ENCODE measurements at regions not wholly inside any gene's neighbourhood (a gene's known extent, or its start where the extent isn't known, plus 50 kb on each side); places are given as distances from the start of the nearest gene placed in this dataset.

DNA sequence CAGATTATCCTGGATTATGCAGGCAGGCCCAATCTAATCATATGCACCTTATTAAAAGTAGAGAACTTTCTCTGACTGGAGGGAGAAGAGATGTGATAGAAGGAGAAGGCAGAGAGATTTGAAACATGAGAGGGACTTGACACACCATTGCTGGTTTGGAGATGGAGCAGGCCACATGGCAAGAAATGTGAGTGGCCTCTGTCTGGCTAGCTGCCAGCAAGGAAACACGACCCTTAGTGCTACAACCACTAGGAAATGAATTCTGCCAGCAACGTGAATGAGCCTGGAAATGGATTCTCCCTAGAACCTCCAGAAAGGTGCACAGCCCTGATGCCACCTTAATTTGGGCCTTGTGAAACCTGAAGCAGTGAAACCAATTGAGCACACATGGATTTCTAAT lies 79.5 kb upstream of the MBNL3 start:
- FAIRE-seq (no peak), DNase-seq (ENCODE audit: low spot score) (no peak)

DNA sequence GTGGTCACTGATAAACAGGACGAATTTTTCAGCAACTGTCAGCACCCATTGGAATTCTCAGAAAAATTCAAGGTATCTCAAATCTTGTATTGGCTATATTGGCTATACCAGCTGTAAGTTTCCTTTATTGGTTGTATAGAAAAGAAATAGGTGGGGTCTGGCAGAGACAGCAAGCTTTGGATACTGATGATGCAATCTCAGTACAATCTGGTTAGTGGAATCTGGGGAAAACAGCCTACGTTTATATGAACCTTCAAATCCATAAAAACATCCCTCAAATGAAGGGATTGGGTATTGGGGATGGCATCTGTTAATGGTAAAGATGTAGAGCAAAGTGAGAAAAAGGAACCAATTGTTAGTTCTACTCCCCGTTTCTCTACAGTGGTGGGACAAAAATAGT lies 76.4 kb upstream of the MBNL3 start:
- FAIRE-seq: no peak

DNA sequence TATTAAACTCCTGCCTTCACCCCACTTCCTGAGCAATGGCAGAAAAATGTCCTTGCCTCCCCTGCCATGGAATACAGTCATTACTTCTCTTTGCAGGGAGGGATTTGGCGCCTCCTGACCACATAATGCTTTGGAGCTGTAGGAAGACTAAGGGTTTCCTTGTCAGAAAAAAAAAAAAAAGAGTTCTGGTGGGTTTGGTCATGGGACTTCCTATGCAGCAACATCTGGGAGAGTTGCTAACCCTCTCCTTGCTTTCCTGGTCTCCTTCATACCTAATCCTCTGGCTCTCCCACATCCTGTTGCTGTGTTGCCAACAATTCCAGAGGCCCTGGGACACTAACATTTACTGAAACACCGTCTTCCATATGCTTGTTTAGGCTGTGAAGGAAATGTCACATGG lies 75.1 kb upstream of the MBNL3 start:
- DNase-seq (ENCODE audit: low spot score) (peak; percentile 0), FAIRE-seq (no peak)

More for the DNA sequence above, 76.4 kb upstream of the MBNL3 start:
- DNase-seq (ENCODE audit: low spot score): no peak

DNA sequence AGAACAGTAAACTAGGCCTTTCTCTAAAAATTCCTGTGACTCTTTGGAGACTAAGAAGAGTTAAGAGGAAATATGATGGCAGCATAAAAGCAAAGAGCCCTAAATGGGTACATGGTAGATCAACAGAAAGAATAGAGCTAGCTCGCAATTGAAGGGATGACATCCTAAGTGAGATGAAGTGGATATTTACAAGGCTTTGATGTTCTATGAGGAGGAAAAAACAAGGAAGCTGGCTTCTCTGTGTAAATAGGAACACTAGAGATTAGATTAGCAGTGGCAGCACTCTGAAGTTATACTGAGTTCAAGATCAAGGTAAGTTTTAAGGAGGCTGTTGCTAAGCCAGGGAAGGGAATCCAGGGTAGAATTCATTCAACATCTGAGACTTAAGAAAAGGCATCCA lies 73.1 kb upstream of the MBNL3 start:
- FAIRE-seq: no peak
- DNase-seq (ENCODE audit: low spot score): no peak

DNA sequence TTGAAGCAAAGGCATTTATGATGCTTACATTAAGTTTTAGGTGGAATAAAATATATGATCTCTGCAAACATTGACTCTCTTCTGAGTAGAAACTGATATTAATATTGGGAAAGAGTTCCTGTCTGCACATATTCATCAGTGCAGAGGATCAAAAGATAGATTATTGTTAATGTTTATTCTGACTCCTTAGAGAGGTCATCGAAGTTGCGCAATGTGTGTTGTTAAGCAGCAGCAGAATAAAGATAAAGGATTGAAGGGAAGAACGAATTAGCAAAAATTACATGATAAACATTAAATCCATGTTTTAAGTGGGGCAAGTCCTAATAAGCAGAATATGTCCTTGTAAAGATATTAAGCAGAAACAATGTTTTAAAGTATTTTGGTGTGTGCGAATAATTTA lies 72.6 kb upstream of the MBNL3 start:
- DNase-seq (ENCODE audit: low spot score) (no peak), FAIRE-seq (no peak)

DNA sequence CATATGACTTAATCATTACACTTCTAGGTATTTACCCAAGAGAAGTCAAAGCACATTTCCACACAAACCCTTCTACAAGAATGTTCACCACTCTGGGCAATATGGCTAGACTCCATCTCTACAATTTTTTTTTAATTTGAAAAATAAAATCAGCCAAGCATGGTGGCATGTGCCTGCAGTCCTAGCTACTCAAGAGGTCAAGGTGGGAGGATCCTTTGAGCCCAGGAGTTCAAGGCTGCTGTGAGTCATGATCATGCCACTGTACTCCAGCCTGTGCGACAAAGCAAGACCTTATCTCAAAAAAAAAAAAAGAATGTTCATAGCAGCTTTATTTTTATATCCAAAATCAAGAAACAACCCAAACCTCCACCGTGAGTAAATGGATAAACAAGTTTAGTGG lies 70.3 kb upstream of the MBNL3 start:
- no peak for FAIRE-seq
- DNase-seq (ENCODE audit: low spot score): no peak

DNA sequence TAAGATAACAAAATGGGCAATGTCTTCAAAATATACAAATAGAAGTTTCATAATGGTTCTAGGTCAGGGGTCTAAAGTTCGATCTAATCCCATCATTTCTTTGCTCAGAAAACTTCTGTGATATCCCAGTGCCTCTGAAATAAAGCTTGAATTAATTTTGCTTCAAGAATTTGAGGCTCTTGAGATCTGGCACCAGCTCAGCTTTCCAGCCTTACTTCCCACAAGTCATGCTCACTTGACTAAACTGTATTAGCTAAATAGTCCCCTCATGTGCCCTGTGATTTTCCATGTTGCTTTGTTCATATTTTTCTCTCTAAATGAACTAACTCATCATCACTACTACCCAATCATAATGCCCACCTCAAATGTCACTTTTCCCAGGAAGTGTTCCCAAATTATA lies 50.8 kb upstream of the MBNL3 start:
- FAIRE-seq: no peak
- no peak for DNase-seq (ENCODE audit: low spot score)
